HCT116 (cell line): ENCODE measurements at regions not wholly inside any gene's neighbourhood (a gene's known extent, or its start where the extent isn't known, plus 50 kb on each side); places are given as distances from the start of the nearest gene placed in this dataset.

ENCODE experiments used
- CEBPB ChIP-seq: IDR thresholded peaks from 2 replicates; pipeline ENCODE4 v1.6.1; 2012; ENCODE audit warnings: low read depth
- CTCF ChIP-seq, 3 experiments: fragments of 200-600 bp in 1 of 3; sonication (generic) in 1 of 3; IDR thresholded peaks in 2 of 3; conservative IDR thresholded peaks in 1 of 3; 2 replicates each; pipeline ENCODE4 v1.5.1; 2012 to 2017; ENCODE audit warnings: low read depth in 2 of 3, low read length in 2 of 3, antibody characterized with exemption in 1 of 3, borderline replicate concordance in 1 of 3, control low read depth in 1 of 3, mild to moderate bottlenecking in 1 of 3, mixed read lengths in 1 of 3, mixed run types in 1 of 3, moderate library complexity in 1 of 3; ENCODE audit not compliant: insufficient read depth in 1 of 3
- EGR1 ChIP-seq: IDR thresholded peaks from 2 replicates; pipeline ENCODE4 v1.6.1; 2012; ENCODE audit warnings: low read depth
- EZH2phosphoT487 ChIP-seq: fragments of 200-600 bp; IDR thresholded peaks from 2 replicates; pipeline ENCODE4 v1.6.1; 2018; ENCODE audit warnings: antibody characterized with exemption, borderline replicate concordance
- JUND ChIP-seq: IDR thresholded peaks from 2 replicates; pipeline ENCODE4 v1.6.1; 2012
- POLR2AphosphoS5 ChIP-seq: IDR thresholded peaks from 2 replicates; pipeline ENCODE4 v1.6.1; 2011; ENCODE audit warnings: mild to moderate bottlenecking, low read depth, low read length, moderate library complexity
- REST ChIP-seq: IDR thresholded peaks from 2 replicates; pipeline ENCODE4 v1.6.1; 2012; ENCODE audit warnings: low read depth
- SP1 ChIP-seq: IDR thresholded peaks from 2 replicates; pipeline ENCODE4 v1.6.1; 2012; ENCODE audit warnings: low read depth
- YY1 ChIP-seq: IDR thresholded peaks from 2 replicates; pipeline ENCODE4 v1.6.1; 2011; ENCODE audit warnings: low read length, low read depth, moderate library complexity, mild to moderate bottlenecking; ENCODE audit not compliant: insufficient replicate concordance; ENCODE audit errors: extremely low read depth
- ZBTB33 ChIP-seq: IDR thresholded peaks from 2 replicates; pipeline ENCODE4 v1.6.1; 2011; ENCODE audit warnings: mild to moderate bottlenecking, low read length, moderate library complexity; ENCODE audit not compliant: insufficient replicate concordance; ENCODE audit errors: extremely low read depth

- no peak for TF ChIP-seq SP1
- no peak for TF ChIP-seq JUND
- TF ChIP-seq ZBTB33 = no peak
- no peak for TF ChIP-seq CEBPB
- TF ChIP-seq CTCF (IDR thresholded peaks at IDR 0.05 in 2 of 3, conservative IDR thresholded peaks at IDR 0.05 in 1 of 3; ENCODE audit: borderline replicate concordance in 1 of 3, insufficient read depth in 1 of 3, low read depth in 2 of 3, low read length in 2 of 3) = no peak
- TF ChIP-seq REST = no peak
- TF ChIP-seq POLR2AphosphoS5 = no peak
- TF ChIP-seq EZH2phosphoT487 = no peak
- no peak for TF ChIP-seq EGR1
- no peak for TF ChIP-seq YY1
Observed at GRCh38 chr12:95395696-95396095, 78.3 kb upstream of the METAP2 start.
